GM18511 (cell line): ENCODE measurements at regions not wholly inside any gene's neighbourhood (a gene's known extent, or its start where the extent isn't known, plus 50 kb on each side); places are given as distances from the start of the nearest gene placed in this dataset.

ENCODE experiments used
- ATAC-seq: cut with Tn5 transposase; IDR thresholded peaks from one replicate; pipeline ENCODE4 v1.9.1; 2021; ENCODE audit warnings: mild to moderate bottlenecking, moderate library complexity; ENCODE audit not compliant: unreplicated experiment

- ATAC-seq, result no peak
Measured at GRCh38 chr14:85233756-85234155, 296.2 kb upstream of the FLRT2 start.

- no peak for ATAC-seq
Measured at GRCh38 chr14:85234156-85235025, 295.6 kb upstream of the FLRT2 start.

GRCh38 chr14:85235868-85236267 is 294.1 kb upstream of the FLRT2 start:
- ATAC-seq, result no peak

GRCh38 chr14:85236296-85236695 is 293.6 kb upstream of the FLRT2 start:
- no peak for ATAC-seq

GRCh38 chr14:85239791-85240190 is 290.2 kb upstream of the FLRT2 start:
- ATAC-seq, result no peak

- ATAC-seq, result no peak
Measured at GRCh38 chr14:85241022-85241855, 288.7 kb upstream of the FLRT2 start.

GRCh38 chr14:85242666-85243065 is 287.3 kb upstream of the FLRT2 start:
- ATAC-seq, result no peak

GRCh38 chr14:85243321-85243720 is 286.6 kb upstream of the FLRT2 start:
- no peak for ATAC-seq

GRCh38 chr14:85247071-85247470 is 282.9 kb upstream of the FLRT2 start:
- no peak for ATAC-seq

GRCh38 chr14:85248881-85249635 is 280.9 kb upstream of the FLRT2 start:
- no peak for ATAC-seq

- ATAC-seq, result no peak
Measured at GRCh38 chr14:85250414-85251189, 279.3 kb upstream of the FLRT2 start.

- ATAC-seq, result no peak
Measured at GRCh38 chr14:85252011-85252410, 277.9 kb upstream of the FLRT2 start.

GRCh38 chr14:85254711-85255110 is 275.2 kb upstream of the FLRT2 start:
- no peak for ATAC-seq

GRCh38 chr14:85257287-85257686 is 272.7 kb upstream of the FLRT2 start:
- ATAC-seq, result no peak

- ATAC-seq, result no peak
Measured at GRCh38 chr14:85263916-85264675, 265.8 kb upstream of the FLRT2 start.

GRCh38 chr14:85273099-85273677 is 256.8 kb upstream of the FLRT2 start:
- ATAC-seq, result no peak

- ATAC-seq, result no peak
Measured at GRCh38 chr14:85273952-85274351, 256.0 kb upstream of the FLRT2 start.

- no peak for ATAC-seq
Measured at GRCh38 chr14:85276161-85276978, 253.6 kb upstream of the FLRT2 start.

GRCh38 chr14:85276979-85277228 is 253.0 kb upstream of the FLRT2 start:
- ATAC-seq, result no peak
